RCC 7860 (cell line): ENCODE measurements at regions not wholly inside any gene's neighbourhood (a gene's known extent, or its start where the extent isn't known, plus 50 kb on each side); places are given as distances from the start of the nearest gene placed in this dataset.

Experiments
- DNase-seq: peaks from one replicate; pipeline ENCODE4 v3.0.0-alpha.2; 2015; ENCODE audit warnings: low spot score
- FAIRE-seq: peaks from 2 replicates; lab custom pipeline; 2012; peaks lifted over from hg19 to GRCh38; lab: Jason Lieb, UNC

DNA sequence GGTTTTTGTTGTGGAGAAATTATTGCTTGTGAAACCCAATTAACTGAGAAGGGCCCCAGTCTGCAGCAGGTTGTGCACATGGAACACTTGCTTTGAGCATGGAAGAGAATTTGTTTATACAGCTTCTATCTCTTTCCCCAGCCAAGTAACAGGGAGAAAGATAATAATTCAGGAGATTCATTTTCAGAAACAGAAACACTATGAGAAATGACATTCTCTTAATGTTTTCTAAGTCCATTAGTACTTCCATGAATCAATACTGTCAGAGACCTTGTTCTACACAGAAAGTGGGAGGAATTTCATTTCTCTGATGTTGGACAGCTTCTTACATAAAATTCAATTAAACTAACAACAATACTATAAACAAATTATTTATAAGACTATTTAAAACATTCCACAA lies 446.3 kb downstream of the KLF12 start:
- FAIRE-seq = no peak
- no peak for DNase-seq

DNA sequence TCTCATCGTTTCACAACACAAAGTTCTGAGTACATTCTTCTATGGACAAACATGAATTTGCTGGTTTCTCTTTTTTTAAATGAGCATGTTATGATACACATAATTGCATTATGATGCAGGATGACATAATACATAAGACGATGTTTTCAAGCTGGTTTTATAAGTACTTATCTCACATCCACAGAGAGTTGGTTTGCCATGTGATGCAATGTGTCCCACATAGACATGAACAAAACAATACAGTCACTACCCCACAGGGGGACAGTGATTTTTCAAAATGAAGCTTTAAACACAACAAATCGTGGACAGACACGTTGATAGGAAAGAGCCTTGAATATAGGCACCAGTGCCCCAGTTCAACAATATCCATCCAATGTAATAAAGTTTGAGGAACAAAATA lies 447.1 kb downstream of the KLF12 start:
- no peak for FAIRE-seq

DNA sequence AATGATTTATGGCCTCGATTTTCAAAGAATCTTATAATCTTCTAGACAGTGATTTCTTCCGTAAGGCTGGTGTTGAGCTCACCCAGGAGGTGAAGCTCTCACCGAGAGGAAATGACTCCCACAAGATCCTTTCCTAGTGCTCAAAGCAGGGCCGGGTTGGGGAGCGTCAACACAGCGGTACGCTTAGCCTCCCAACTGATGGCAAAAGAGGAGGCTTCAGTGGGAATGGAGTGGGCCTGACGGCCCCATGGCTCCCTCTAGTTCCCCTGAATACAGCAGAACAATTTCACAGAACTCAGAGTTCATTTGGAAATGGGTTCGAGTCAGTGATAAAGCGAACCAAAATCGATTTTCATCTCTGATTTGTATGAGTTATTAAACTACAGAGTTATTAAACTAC lies 449.5 kb downstream of the KLF12 start:
- no peak for FAIRE-seq
- no peak for DNase-seq

More for the DNA sequence above, 447.1 kb downstream of the KLF12 start:
- DNase-seq = no peak

DNA sequence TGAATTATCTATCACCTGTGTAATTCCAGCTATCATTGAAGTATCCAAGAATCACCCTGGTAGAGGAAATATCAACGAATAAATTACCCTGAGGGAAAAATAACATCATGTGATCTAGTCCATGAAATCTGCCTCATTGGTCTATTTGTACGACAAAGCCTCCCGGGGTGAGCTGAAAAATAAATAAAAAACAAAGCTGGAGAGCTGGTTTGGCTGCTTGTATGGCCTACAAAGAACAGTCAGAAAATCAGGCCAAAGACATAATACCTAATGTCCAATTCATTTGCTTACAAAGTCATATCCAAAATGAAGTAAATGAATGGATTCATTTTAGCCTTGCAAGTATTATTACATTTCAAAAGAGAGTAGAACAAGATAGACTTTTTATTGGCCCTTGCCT lies 449.9 kb downstream of the KLF12 start:
- no peak for FAIRE-seq
- DNase-seq = no peak

DNA sequence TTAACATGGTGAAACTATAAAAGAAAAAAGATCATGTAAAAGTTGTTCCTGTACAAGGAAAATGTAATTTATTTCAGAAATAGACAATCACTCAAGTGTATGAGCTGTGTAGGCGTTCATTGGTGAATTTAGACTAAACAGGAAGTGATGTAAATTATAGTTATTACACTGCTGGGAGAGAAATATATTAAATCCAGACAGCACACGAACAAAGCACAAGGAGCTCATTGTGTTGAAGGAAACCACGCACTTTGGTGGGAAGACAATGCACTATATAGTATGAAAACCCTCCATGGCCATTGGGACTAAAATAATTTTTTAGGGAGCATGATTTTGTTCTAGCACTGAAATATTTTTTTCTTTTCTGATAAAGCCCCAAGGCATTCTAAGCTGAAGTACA lies 450.5 kb downstream of the KLF12 start:
- DNase-seq = no peak
- FAIRE-seq = no peak

DNA sequence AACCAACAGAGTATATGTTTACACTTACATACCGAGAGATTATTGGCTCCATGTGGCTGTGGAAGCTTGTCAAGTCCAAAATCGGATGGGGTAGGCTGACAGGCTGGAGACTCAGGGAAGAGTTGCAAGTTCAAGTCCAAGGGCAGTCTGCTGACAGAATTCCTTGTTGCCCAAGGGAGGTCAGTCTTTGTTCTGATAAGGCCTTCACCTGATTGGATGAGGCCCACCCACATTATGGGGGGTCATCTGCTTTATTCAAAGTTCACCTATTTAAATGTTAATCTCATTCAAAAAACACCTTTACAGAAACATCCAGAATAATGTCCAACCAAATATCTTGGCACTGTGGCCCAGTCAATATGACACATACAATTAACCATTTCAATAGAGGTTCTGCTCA lies 452.4 kb downstream of the KLF12 start:
- FAIRE-seq (no peak), DNase-seq (no peak)

DNA sequence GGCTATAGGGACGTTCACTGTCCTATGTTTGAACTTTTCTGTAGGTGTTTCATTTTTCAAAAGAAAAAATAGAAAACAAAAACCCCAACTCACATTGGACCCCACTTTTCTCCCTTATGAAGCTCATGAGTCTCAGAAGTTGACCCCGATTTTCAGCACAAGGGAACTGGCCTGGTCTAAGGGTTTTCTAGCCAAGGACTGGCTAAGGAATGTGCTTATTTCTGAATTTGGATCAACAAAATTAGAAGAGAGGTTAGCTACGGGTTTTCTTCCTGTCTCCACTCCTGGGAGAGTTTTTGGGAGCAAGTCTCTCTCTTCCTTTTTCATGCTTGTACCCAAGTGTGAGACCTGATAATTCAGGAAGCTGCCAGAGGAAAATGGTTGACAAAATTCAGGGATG lies 453.2 kb downstream of the KLF12 start:
- FAIRE-seq (no peak), DNase-seq (no peak)

DNA sequence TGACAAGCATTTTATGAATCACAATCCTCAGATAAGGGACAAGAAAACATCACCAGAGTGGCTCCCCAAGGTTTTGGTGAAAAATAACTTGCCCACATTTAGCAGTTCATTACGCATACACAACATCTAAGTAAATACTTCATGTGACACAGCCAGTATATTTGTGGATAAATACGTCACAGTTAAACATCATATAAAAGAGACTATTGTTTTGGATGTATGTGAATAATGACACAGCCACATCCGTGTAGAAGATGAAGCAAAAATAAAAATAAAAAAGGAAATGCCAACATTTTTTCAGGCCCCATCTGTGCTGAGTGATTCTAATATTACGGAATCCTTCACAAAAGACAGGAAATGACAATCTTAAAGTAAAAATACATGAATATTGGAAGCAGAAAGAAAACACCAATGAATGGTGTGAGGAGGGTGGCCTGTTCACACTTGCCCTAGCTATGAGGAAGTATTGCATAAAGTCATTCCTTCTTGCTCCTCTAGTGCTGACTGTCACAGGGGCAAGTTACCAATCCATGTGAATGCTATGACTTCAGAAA lies 457.1 kb downstream of the KLF12 start:
- no peak for DNase-seq
- FAIRE-seq = no peak

DNA sequence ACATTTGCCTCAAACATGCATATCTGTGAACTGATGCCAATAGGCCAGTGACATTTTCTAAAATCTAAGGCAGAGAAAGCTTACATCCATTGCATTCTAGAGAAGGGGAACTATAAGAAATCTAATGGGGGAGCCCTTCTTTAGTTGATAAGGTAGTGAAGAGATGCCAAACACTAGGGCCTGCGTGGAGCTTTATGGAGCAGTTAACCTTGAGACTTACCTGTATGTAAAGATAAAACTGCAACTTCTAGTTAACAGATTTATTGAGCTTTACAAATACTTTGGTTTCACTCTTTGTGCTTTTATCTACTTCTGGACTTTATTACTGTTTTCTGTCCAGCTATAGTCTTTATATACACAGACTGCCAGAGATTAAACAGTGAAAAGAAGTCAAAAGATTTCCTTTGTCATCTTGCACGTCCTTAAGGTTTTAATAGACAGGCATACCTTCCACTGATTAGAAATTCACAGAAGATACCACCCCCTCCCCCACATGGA lies 457.6 kb downstream of the KLF12 start:
- DNase-seq (no peak), FAIRE-seq (no peak)

DNA sequence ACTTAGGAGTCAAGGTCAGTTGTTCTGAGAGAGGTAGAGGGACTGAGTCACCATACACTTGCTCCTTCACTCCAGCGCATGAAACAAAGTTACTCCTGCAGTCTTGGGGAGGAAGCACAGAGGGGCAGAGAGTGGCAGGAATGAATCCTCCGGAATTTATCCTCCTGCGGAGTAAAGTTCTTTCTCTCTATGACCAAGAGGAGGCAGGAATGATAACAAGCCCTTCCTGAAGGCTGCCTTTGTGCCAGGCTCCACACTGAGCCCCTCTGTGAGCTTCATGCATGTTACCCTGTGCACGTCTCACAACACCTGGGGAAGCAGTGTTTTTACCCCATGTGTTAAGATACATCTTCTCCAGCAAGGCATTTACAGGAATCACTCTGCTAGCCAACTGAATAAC lies 458.4 kb downstream of the KLF12 start:
- DNase-seq (no peak), FAIRE-seq (no peak)

DNA sequence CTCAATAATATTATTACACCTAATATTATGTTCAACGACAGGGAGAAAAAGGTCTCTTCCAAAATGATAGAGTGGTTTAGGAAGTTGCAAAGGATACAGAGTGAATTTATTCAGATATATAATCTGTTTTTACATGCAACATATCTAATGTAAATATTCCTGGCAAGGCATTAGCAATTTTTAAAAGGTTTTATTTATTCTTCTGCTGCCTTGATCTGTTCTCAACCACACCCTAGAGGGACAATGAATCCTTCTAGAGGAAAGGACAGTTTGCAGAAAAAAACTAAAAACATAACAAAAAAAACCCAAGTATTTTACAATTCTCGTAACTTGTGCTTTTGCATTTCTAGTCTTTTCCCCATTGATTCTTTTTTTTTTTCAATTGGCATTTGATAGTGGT lies 459.6 kb downstream of the KLF12 start:
- FAIRE-seq (no peak), DNase-seq (no peak)

DNA sequence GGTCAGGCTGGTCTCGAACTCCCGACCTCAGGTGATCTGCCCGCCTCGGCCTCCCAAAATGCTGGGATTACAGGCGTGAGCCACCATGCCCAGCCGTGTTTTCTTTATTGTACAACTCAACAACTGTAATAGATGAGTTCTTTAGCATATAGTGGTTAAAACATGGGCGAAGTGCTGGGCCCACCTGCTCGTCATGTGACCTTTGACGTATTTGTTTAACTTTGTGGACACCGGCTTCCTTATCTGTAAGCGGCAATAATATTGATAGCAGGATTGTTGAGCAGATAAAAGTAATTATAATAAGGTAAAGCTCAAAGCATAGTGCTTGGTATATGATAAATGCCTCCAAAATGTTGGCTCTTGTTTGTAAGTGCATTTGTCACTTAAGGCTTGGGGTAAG lies 460.3 kb downstream of the KLF12 start:
- no peak for FAIRE-seq
- DNase-seq = no peak

DNA sequence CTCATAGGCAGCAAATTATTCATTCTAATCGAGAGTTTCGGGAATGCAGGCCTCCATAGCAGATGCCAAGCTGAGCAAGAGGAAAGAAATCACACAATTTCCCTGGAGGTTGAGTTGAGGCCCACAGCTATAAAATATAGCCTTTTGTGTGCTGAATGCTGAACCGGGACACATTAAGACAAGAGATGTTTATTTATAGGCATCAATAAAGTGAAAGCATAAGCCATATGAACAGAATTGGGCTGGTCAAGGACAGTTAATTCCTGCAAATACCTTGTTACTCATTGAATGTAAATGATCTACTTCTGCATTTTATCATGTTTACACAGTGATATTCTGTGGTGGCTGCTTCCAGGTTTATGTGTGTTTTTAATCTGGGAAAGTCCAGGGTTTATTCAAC lies 461.7 kb downstream of the KLF12 start:
- peak; percentile 14 for DNase-seq
- FAIRE-seq = no peak

DNA sequence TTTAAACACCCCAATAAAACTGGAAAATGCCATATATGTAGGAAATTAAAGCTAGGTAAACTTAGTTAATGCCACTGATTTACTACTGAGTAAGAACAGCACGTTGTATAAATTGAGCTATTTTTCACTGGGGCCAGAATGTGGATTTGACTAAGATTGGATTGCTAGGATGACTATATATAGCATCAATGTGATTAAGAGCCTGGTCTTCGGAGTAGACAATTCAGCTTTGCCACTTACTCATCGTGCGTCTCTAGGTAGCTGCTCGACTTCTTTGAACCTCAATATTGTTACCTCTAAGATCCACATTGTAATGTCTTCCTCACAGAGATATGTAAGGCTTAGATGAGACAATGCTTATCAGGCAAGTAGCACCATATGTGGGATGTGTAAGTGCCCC lies 462.5 kb downstream of the KLF12 start:
- DNase-seq = no peak
- no peak for FAIRE-seq

DNA sequence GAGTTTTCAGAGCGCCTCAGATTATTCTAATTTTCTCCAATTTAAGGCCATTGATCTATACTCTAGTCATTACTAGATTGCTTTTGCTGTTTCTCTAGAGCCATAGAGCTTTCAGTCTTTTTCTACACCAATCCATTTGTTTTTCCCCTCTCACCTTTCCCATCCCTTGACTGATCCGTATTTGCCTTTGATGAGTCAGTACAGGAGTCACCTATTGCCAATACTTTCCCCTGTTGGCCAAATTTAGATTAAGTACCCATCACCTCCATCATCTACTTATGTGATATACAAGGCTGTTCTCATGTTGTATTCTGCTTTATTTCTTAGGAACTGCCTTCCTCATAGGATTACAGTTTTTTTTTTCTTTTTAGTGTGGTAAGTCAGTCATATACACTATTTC lies 463.2 kb downstream of the KLF12 start:
- no peak for FAIRE-seq
- no peak for DNase-seq

DNA sequence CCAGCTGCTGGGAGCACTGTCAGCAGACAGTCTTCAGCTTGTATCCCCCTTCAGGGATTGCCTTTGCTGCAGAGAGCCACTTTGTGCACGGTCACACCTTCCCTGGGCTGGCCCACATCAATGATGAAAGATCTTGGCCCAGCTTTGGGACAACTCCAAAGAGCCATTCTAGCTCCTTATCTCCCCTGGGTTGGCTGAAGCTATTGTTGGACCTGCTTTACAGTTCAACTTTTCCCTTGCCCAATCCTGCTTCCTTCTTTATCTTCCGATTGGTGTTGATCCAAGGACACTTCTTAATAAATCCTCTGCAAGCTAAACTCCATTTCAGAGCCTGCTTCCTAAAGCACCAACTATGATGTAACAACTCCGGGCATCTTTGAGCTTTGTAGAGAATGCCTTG lies 466.4 kb downstream of the KLF12 start:
- DNase-seq = no peak
- no peak for FAIRE-seq

DNA sequence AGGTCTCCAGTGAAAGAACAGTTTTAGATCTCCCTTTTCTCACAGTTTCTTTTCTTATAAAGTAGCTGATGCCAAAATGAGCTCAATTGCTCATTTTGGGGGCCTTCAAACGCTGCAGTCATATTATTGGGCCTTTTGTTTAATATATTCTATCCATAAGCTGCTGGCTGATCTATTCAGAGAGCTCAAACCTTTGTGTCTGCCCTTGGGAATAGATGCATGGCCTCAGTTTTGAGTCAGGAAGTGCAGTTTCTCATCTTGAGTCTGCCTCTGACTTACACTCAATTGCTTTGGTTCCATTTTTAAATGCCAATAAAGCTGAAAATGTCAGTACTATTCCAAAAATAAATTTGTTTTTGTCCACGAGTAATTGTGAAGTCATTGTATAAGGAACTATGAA lies 468.9 kb downstream of the KLF12 start:
- DNase-seq (no peak), FAIRE-seq (no peak)

DNA sequence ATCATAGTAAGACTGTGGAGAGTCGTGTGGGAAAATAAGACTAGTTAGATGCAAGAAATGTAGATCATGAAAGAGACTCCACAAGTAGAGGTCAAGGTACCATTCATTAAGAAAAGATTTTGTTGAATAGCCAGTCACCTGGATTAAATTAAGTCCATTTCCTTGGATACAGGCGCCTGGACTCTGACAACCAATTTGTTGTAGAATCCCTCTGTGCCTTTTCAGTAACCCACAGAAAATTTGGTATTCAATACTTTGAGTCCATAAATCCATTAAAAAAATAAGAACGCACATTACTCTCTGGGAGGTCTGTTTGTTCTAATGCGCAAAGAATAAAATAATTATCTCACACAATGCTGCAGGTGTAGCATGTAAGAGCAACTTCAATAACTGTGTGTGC lies 469.4 kb downstream of the KLF12 start:
- DNase-seq (no peak), FAIRE-seq (no peak)

DNA sequence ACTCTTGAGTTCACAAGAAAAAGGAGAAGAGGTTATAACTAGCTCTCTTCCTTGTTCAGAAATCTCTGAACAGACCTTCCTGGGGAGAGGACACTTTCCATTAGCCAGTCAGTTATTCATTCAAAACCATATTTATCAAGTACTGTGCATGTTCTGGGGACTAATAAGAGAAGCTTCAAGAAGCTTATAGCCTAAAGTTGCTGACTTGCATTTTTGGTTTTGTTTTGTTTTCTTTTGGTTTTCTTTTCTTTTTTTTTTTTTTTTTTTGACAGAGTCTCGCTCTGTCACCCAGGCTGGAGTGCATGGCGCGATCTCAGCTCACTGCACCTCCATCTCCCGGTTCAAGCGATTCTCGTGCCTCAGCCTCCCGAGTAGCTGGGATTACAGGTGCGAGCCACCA lies 471.4 kb downstream of the KLF12 start:
- DNase-seq = no peak
- FAIRE-seq = no peak

DNA sequence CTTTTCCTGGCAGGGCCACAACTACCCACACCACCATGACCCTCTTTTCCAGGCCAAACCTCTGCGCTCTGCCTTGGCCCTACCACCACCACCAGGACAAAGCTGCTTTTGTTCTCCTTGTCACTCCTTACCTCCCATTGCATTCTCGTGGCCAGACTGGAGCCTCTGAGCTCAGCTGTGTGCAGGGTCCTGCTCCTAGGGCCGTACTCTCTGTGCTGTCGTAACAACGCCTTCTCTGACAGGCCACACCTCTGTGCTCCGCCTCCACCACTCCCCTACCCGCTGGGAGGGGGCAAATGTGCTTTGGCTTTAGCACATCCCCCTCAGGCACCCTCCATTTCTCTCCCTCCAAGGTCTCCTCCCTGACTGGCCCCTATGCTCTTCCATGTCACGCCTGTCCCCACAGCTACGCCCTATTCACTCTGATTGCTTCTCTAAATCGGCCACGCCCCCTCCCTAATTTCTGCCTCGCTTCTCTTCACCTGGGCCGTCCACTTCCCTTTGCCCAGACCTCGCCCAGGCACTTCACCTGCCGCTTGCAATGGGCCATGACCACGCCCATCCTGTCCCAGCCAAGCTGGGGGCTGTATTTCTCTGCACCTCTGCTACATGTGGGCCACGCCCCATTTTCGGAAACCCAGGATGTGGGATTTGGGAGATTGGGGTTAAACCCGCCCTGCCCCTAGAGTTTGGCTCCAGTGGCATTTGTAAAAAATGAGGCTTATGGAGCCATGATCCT lies 472.3 kb downstream of the KLF12 start:
- no peak for FAIRE-seq
- DNase-seq = no peak

DNA sequence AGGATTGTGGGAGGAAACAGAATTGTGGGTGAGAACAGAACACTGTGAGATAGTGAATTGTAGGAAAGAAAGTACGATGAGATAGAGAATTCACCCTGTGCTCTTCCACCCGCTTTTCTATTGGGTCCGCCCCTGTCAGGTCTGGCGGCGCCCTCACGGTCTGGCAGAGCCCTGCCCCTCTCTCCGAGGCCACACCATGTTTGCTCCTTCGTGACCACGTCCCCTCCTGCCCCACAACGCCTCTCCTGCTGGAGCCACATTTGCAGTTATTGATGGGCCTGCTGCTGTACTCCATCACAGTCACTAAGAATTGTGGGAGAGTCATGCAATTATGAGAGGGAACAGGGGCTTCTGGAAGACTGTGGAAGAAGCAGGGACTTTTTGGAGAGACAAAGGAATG lies 473.1 kb downstream of the KLF12 start:
- DNase-seq (no peak), FAIRE-seq (no peak)

DNA sequence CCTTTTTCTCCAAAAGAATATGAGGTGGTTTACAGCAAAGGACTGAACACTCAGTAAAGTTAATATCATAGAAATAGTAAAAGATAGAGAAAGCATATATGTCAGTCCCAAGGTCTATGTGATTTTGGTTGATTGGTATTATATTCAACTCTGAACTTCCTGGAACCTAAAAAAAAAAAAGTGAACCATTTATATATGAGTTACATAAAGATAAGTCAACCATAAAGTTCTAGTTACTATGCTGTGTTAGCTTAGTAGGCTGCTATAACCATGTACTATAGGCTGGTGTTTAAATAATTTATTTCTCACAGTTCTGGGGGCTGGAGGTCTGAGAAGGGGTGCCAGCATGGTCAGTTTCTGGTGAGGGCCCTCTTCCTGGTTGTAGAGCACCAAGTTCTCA lies 475.6 kb downstream of the KLF12 start:
- DNase-seq (no peak), FAIRE-seq (no peak)
